HepG2 (cell line): ENCODE measurements at regions not wholly inside any gene's neighbourhood (a gene's known extent, or its start where the extent isn't known, plus 50 kb on each side); places are given as distances from the start of the nearest gene placed in this dataset.

Source experiments
- ATAC-seq: fragments of 200-7000 bp; cut with Tn5 transposase; 3 replicates; pipeline ENCODE4 v1.9.1; 2020; ENCODE audit warnings: mild to moderate bottlenecking, moderate library complexity
- BruUV-seq: library from RNA; stranded (reverse); fragments of 400-500 nt; replicated peaks from 2 replicates; lab custom pipeline; 2021; lab: Mats Ljungman, UMichigan
- CTCF ChIA-PET: fragments of 300-600 bp; formaldehyde crosslinking; extraction: SDS; loops from one replicate; lab custom pipeline; 2021; ENCODE audit warnings: low total read pairs, inconsistent platforms, low intra/inter-chr PET ratio; lab: Yijun Ruan, JAX
- POLR2A ChIA-PET: fragments of 350-600 bp; sonication (Branson Sonifier 250); formaldehyde crosslinking; loops from one replicate; lab custom pipeline; 2020; ENCODE audit warnings: antibody characterized with exemption, inconsistent platforms; lab: Yijun Ruan, JAX
- DNase-seq: peaks from one replicate; pipeline ENCODE4 v3.0.0-alpha.2; 2015; ENCODE audit warnings: low spot score
- FAIRE-seq: peaks from 3 replicates; lab custom pipeline; 2011; peaks lifted over from hg19 to GRCh38; lab: Jason Lieb, UNC
- H2AFZ ChIP-seq: one replicate; pipeline ENCODE4 v1.6.1; 2011; ENCODE audit warnings: low read length, inconsistent platforms
- H3K27ac ChIP-seq: fragments of 300-600 bp; 3 replicates; pipeline ENCODE4 v1.8.0; 2011; ENCODE audit warnings: mixed run types, mild to moderate bottlenecking, mixed read lengths, low read length, inconsistent platforms; ENCODE audit not compliant: insufficient read depth; ENCODE audit errors: extremely low read length
- H3K27me3 ChIP-seq, 2 experiments: fragments of 200-600 bp in 1 of 2; 2 replicates in 1 of 2; 3 replicates in 1 of 2; pipeline versions ENCODE4 v1.6.0 to v1.8.0; 2011; ENCODE audit warnings: low read length in 2 of 2, mild to moderate bottlenecking in 2 of 2, moderate library complexity in 2 of 2, inconsistent platforms in 1 of 2; ENCODE audit not compliant: insufficient read depth in 2 of 2, control insufficient read depth in 1 of 2
- H3K36me3 ChIP-seq, 2 experiments: fragments of 200-600 bp in 1 of 2; replicated peaks in 1 of 2; 2 replicates in 1 of 2; 3 replicates in 1 of 2; pipeline versions ENCODE4 v1.5.1 to v1.8.0; 2011; ENCODE audit warnings: low read length in 2 of 2, inconsistent platforms in 1 of 2; ENCODE audit not compliant: insufficient read depth in 2 of 2, control insufficient read depth in 1 of 2
- H3K4me1 ChIP-seq: 2 replicates; pipeline ENCODE4 v1.5.1; 2012; ENCODE audit warnings: low read length, inconsistent platforms; ENCODE audit not compliant: insufficient read depth
- H3K4me2 ChIP-seq: 2 replicates; pipeline ENCODE4 v1.6.0; 2011; ENCODE audit warnings: low read depth, low read length, inconsistent platforms
- H3K4me3 ChIP-seq, 3 experiments: fragments of 200-600 bp in 1 of 3; sonication (generic), shearing (Covaris generic) in 1 of 3; replicated peaks in 1 of 3; 2 replicates each; pipeline ENCODE4 v1.5.1; 2011 to 2016; ENCODE audit warnings: low read length in 3 of 3, inconsistent platforms in 2 of 3, low read depth in 2 of 3, mild to moderate bottlenecking in 2 of 3, control low read depth in 1 of 3, mixed read lengths in 1 of 3; ENCODE audit not compliant: insufficient read depth in 1 of 3
- H3K79me2 ChIP-seq: one replicate; pipeline ENCODE4 v1.6.1; 2011; ENCODE audit warnings: low read length, inconsistent platforms; ENCODE audit not compliant: insufficient read depth
- H3K9ac ChIP-seq: 2 replicates; pipeline ENCODE4 v1.6.0; 2011; ENCODE audit warnings: mild to moderate bottlenecking, low read depth, low read length, inconsistent platforms; ENCODE audit not compliant: insufficient read depth
- H3K9me3 ChIP-seq: 2 replicates; pipeline ENCODE4 v1.5.1; 2012; ENCODE audit warnings: mild to moderate bottlenecking, low read length
- H4K20me1 ChIP-seq: 2 replicates; pipeline ENCODE4 v1.6.0; 2011; ENCODE audit warnings: inconsistent platforms, mild to moderate bottlenecking, low read length, moderate library complexity; ENCODE audit not compliant: insufficient read depth
- DMTF1 ChIP-seq: sonication (generic); formaldehyde crosslinking; IDR thresholded peaks from 2 replicates; pipeline ENCODE4 v1.4.0; 2020; ENCODE audit warnings: mild to moderate bottlenecking, missing genetic modification reagents
- FOXC1 ChIP-seq: sonication (generic); formaldehyde crosslinking; IDR thresholded peaks from 2 replicates; pipeline ENCODE4 v1.8.0; 2022; ENCODE audit warnings: mild to moderate bottlenecking, missing genetic modification reagents, borderline replicate concordance
- NR2F2 ChIP-seq: IDR thresholded peaks from 2 replicates; pipeline ENCODE4 v1.6.1; 2012; ENCODE audit warnings: low read depth, inconsistent platforms, borderline replicate concordance
- PCBP1 ChIP-seq: fragments of 200-400 bp; formaldehyde crosslinking; IDR thresholded peaks from 2 replicates; pipeline ENCODE4 v1.6.1; 2017; ENCODE audit warnings: mild to moderate bottlenecking, low read depth, low read length, borderline replicate concordance
- TMF1 ChIP-seq: sonication (generic); formaldehyde crosslinking; IDR thresholded peaks from 2 replicates; pipeline ENCODE4 v1.8.1; 2022; ENCODE audit warnings: low read depth, missing genetic modification reagents
- ZBTB37 ChIP-seq: sonication (generic); formaldehyde crosslinking; IDR thresholded peaks from 2 replicates; pipeline ENCODE4 v1.4.0; 2020; ENCODE audit warnings: mild to moderate bottlenecking, missing genetic modification reagents
- ZNF282 ChIP-seq: fragments of 450-650 bp; IDR thresholded peaks from 2 replicates; pipeline ENCODE4 v1.6.1; 2018; ENCODE audit not compliant: partially characterized antibody
- WGBS: methylation state at CpG from one replicate; pipeline ENCODE4 v1.1.6; 2017; ENCODE audit warnings: low lambda C conversion rate; 5-methylcytosine and 5-hydroxymethylcytosine counted together
- in situ Hi-C: cut with HindIII; loops from 2 replicates; pipeline ENCODE4 v1.10.0; 2017; ENCODE audit warnings: low pct_unique_long_range_greater_than_20kb; ENCODE audit not compliant: extremely low pct_ligation_motif_present
- intact Hi-C: fragments of 100-400 bp; cut with micrococcal nuclease; formaldehyde crosslinking; loops from one replicate; pipeline ENCODE4 v1.10.0; 2022; ENCODE audit not compliant: unreplicated experiment
- TF ChIP-seq, protein P1 (sequence below): sonication (generic); formaldehyde crosslinking; IDR thresholded peaks from 2 replicates; pipeline ENCODE4 v1.9.0; 2021; ENCODE audit warnings: missing genetic modification reagents, borderline replicate concordance

- TF ChIP-seq, protein P1, sequence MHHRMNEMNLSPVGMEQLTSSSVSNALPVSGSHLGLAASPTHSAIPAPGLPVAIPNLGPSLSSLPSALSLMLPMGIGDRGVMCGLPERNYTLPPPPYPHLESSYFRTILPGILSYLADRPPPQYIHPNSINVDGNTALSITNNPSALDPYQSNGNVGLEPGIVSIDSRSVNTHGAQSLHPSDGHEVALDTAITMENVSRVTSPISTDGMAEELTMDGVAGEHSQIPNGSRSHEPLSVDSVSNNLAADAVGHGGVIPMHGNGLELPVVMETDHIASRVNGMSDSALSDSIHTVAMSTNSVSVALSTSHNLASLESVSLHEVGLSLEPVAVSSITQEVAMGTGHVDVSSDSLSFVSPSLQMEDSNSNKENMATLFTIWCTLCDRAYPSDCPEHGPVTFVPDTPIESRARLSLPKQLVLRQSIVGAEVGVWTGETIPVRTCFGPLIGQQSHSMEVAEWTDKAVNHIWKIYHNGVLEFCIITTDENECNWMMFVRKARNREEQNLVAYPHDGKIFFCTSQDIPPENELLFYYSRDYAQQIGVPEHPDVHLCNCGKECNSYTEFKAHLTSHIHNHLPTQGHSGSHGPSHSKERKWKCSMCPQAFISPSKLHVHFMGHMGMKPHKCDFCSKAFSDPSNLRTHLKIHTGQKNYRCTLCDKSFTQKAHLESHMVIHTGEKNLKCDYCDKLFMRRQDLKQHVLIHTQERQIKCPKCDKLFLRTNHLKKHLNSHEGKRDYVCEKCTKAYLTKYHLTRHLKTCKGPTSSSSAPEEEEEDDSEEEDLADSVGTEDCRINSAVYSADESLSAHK (CRISPR knock-in tag): no peak
- TF ChIP-seq ZBTB37: no peak
- TF ChIP-seq NR2F2: no peak
- TF ChIP-seq FOXC1 (CRISPR knock-in tag): no peak
- Histone ChIP-seq H3K4me1 (no peaks in the 10 kb centered on the region), H3K36me3 (no peaks in the 10 kb centered on the region), H3K9ac (no peak overlapping the region), H3K4me2 (no peak overlapping the region), H3K9me3 (no peaks in the 10 kb centered on the region), H3K27me3 (no peaks in the 10 kb centered on the region), H3K27ac (no peak overlapping the region), H3K4me3 (no peak overlapping the region), H4K20me1 (no peaks in the 10 kb centered on the region), H2AFZ (no peak overlapping the region), H3K79me2 (no peaks in the 10 kb centered on the region)
- ATAC-seq (no peak), DNase-seq (no peak), FAIRE-seq (no peak)
- no TSS peak for BruUV-seq
- ChIA-PET CTCF (no interaction called here), POLR2A (no interaction called here)
- intact Hi-C loops: no loop called here
- 3% methylated on average over 1 of the region's 1 CpG for WGBS
- in situ Hi-C loops: no loop called here
Measured at GRCh38 chr5:28414619-28415018, 1376.2 kb upstream of the CDH9 start.

- BruUV-seq: no TSS peak
- ChIA-PET CTCF (no interaction called here), POLR2A (no interaction called here)
- no peak overlapping the region for H3K9ac ChIP-seq
- H3K4me3 ChIP-seq: no peak overlapping the region
- no peak for DNase-seq
- no peaks in the 10 kb centered on the region for H4K20me1 ChIP-seq
- no peak for ATAC-seq
- no peaks in the 10 kb centered on the region for H3K36me3 ChIP-seq
- H3K4me1 ChIP-seq: no peaks in the 10 kb centered on the region
- no peaks in the 10 kb centered on the region for H3K9me3 ChIP-seq
- FAIRE-seq: no peak
- H3K27ac ChIP-seq: no peak overlapping the region
- no peak overlapping the region for H3K4me2 ChIP-seq
- intact Hi-C loops: no loop called here
- TF ChIP-seq DMTF1: no peak
- TF ChIP-seq TMF1 (CRISPR knock-in tag): no peak
- TF ChIP-seq ZNF282: no peak
- TF ChIP-seq PCBP1: no peak
- TF ChIP-seq, all 625 proteins: peak for 0
- H2AFZ ChIP-seq: no peak overlapping the region
- in situ Hi-C loops: no loop called here
- H3K79me2 ChIP-seq: no peaks in the 10 kb centered on the region
- H3K27me3 ChIP-seq: no peaks in the 10 kb centered on the region
Measured at GRCh38 chr5:28408651-28409050, 1370.3 kb upstream of the CDH9 start.
